HepG2 (cell line): ENCODE measurements at regions not wholly inside any gene's neighbourhood (a gene's known extent, or its start where the extent isn't known, plus 50 kb on each side); places are given as distances from the start of the nearest gene placed in this dataset.

Source experiments
- ARID2 ChIP-seq: sonication (generic); formaldehyde crosslinking; IDR thresholded peaks from 2 replicates; pipeline ENCODE4 v1.8.1; 2022; ENCODE audit warnings: mild to moderate bottlenecking, missing genetic modification reagents, borderline replicate concordance
- DRAP1 ChIP-seq: IDR thresholded peaks from 2 replicates; pipeline ENCODE4 v1.6.1; 2016; ENCODE audit warnings: missing genetic modification reagents, missing compliant biosample characterization
- FOXM1 ChIP-seq: sonication (generic); formaldehyde crosslinking; IDR thresholded peaks from 2 replicates; pipeline ENCODE4 v1.5.0; 2020; ENCODE audit warnings: missing genetic modification reagents
- GTF2F1 ChIP-seq: fragments of 150-350 bp; IDR thresholded peaks from 2 replicates; pipeline ENCODE4 v1.6.1; 2014; ENCODE audit warnings: low read length
- JUND ChIP-seq: sonication (generic); formaldehyde crosslinking; IDR thresholded peaks from 2 replicates; pipeline ENCODE4 v1.8.0; 2022; ENCODE audit warnings: mild to moderate bottlenecking, missing genetic modification reagents
- PRDM15 ChIP-seq: sonication (generic); formaldehyde crosslinking; IDR thresholded peaks from 2 replicates; pipeline ENCODE4 v1.4.0; 2020; ENCODE audit warnings: missing genetic modification reagents
- RAD21 ChIP-seq: fragments of 450-650 bp; formaldehyde crosslinking; IDR thresholded peaks from 2 replicates; pipeline ENCODE4 v1.5.0; 2020; ENCODE audit warnings: mild to moderate bottlenecking
- ZNF263 ChIP-seq: sonication (generic); formaldehyde crosslinking; IDR thresholded peaks from 2 replicates; pipeline ENCODE4 v1.4.0; 2020; ENCODE audit warnings: missing genetic modification reagents
- ZNF780A ChIP-seq: sonication (generic); formaldehyde crosslinking; IDR thresholded peaks from 2 replicates; pipeline ENCODE4 v1.8.0; 2022; ENCODE audit warnings: mild to moderate bottlenecking, missing genetic modification reagents, moderate library complexity
- ZNF800 ChIP-seq: sonication (generic); formaldehyde crosslinking; IDR thresholded peaks from 2 replicates; pipeline ENCODE4 v1.4.0; 2020; ENCODE audit warnings: missing genetic modification reagents
- TF ChIP-seq, protein P1 (sequence below): IDR thresholded peaks from 2 replicates; pipeline ENCODE4 v1.6.1; 2016; ENCODE audit warnings: control low read depth
- TF ChIP-seq, protein P2 (sequence below): sonication (generic); formaldehyde crosslinking; IDR thresholded peaks from 2 replicates; pipeline ENCODE4 v1.4.0; 2020; ENCODE audit warnings: missing genetic modification reagents

DNA sequence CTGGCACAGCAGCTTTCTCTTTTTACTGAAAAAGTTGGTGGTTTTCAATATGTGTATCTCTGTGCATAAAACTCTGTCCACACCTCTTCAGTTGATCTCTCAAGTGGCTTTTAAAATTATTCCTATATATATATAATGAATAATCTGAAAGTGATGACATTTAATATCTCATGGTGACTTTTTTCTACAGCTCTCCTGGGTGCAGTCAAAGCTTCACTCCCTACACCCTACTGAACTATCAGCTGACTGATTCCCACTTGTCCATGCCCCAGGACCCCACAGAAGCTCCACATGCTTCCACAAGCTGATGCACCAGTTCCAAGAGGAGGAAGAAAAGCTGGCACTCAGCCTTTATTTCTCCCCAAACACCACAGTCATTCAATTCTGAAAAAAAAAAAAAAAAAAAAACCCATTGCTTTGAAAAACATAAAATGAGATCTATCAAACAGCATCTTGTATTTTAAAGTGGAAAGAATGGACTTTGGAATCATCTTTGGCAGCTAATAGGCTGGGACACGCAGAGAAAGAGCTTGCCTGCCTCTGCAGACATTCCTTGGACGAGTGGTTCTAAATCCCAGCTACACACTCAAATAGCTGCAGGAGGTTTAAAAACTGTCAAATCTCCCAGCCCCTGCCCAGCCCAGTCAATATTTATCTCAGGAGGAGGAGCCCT, 75.3 kb upstream of the GDF10 start:
- TF ChIP-seq ZNF780A: no peak
- no peak for TF ChIP-seq ZNF263 (CRISPR knock-in tag)
- TF ChIP-seq FOXM1: no peak
- no peak for TF ChIP-seq RAD21 (CRISPR knock-in tag)
- TF ChIP-seq ARID2 (CRISPR knock-in tag): no peak
- TF ChIP-seq PRDM15 (CRISPR knock-in tag): no peak
- TF ChIP-seq DRAP1 (CRISPR knock-in tag): no peak
- TF ChIP-seq GTF2F1: no peak
- no peak for TF ChIP-seq ZNF800 (CRISPR knock-in tag)
- TF ChIP-seq JUND (CRISPR knock-in tag): no peak
- TF ChIP-seq, protein P1, sequence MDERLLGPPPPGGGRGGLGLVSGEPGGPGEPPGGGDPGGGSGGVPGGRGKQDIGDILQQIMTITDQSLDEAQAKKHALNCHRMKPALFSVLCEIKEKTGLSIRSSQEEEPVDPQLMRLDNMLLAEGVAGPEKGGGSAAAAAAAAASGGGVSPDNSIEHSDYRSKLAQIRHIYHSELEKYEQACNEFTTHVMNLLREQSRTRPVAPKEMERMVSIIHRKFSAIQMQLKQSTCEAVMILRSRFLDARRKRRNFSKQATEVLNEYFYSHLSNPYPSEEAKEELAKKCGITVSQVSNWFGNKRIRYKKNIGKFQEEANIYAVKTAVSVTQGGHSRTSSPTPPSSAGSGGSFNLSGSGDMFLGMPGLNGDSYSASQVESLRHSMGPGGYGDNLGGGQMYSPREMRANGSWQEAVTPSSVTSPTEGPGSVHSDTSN: no peak
- TF ChIP-seq, protein P2, sequence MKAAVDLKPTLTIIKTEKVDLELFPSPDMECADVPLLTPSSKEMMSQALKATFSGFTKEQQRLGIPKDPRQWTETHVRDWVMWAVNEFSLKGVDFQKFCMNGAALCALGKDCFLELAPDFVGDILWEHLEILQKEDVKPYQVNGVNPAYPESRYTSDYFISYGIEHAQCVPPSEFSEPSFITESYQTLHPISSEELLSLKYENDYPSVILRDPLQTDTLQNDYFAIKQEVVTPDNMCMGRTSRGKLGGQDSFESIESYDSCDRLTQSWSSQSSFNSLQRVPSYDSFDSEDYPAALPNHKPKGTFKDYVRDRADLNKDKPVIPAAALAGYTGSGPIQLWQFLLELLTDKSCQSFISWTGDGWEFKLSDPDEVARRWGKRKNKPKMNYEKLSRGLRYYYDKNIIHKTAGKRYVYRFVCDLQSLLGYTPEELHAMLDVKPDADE (CRISPR knock-in tag): no peak
